ENCODE measurements at regions not wholly inside any gene's neighbourhood (a gene's known extent, or its start where the extent isn't known, plus 50 kb on each side); places are given as distances from the start of the nearest gene placed in this dataset.

- TF ChIP-seq GATA3 (IDR thresholded peaks at IDR 0.05; ENCODE audit: low read depth, low read length), result no peak
- TF ChIP-seq GATA2 (IDR thresholded peaks at IDR 0.05; ENCODE audit: low read depth, low read length), result no peak
Measured at GRCh38 chr2:121006743-121007489, 271.2 kb downstream of the GLI2 start.

All from SH-SY5Y (cell line).